Fibroblast of lung (primary cell): ENCODE measurements at regions not wholly inside any gene's neighbourhood (a gene's known extent, or its start where the extent isn't known, plus 50 kb on each side); places are given as distances from the start of the nearest gene placed in this dataset.

ENCODE experiments used
- DNase-seq, 2 donors: peaks; one replicate each; pipeline versions ENCODE4 v3.0.0 to v3.0.0-alpha.2; 2010; ENCODE audit warnings: low read depth in 2 of 2
- H2AFZ ChIP-seq: 2 replicates; pipeline ENCODE4 v1.5.1; 2012; ENCODE audit warnings: low read length, control low read depth, inconsistent platforms
- H3K27ac ChIP-seq: 2 replicates; pipeline ENCODE4 v1.5.1; 2011; ENCODE audit warnings: low read length, control low read depth; ENCODE audit not compliant: insufficient read depth
- H3K27me3 ChIP-seq: 2 replicates; pipeline ENCODE4 v1.5.1; 2011; ENCODE audit warnings: mild to moderate bottlenecking, low read length; ENCODE audit not compliant: control insufficient read depth, insufficient read depth
- H3K36me3 ChIP-seq: 2 replicates; pipeline ENCODE4 v1.5.1; 2011; ENCODE audit warnings: low read length; ENCODE audit not compliant: control insufficient read depth, insufficient read depth
- H3K4me1 ChIP-seq: 2 replicates; pipeline ENCODE4 v1.5.1; 2011; ENCODE audit warnings: low read length; ENCODE audit not compliant: control insufficient read depth, insufficient read depth; ENCODE audit errors: extremely low read depth
- H3K4me2 ChIP-seq: 2 replicates; pipeline ENCODE4 v1.5.1; 2011; ENCODE audit warnings: low read length, control low read depth; ENCODE audit not compliant: insufficient read depth; ENCODE audit errors: extremely low read depth
- H3K4me3 ChIP-seq, 4 experiments: fragments of 200-600 bp in 1 of 4; sonication (generic) in 1 of 4; replicated peaks in 1 of 4; 2 replicates each; pipeline ENCODE4 v1.5.1; 2011 to 2016; ENCODE audit warnings: low read length in 4 of 4, low read depth in 3 of 4, mild to moderate bottlenecking in 3 of 4, control low read depth in 2 of 4, inconsistent platforms in 1 of 4, mixed read lengths in 1 of 4; ENCODE audit not compliant: insufficient read depth in 1 of 4; ENCODE audit errors: control extremely low read depth in 1 of 4
- H3K79me2 ChIP-seq: 2 replicates; pipeline ENCODE4 v1.5.1; 2012; ENCODE audit warnings: mild to moderate bottlenecking, low read length, inconsistent platforms; ENCODE audit not compliant: control insufficient read depth, insufficient read depth
- H3K9ac ChIP-seq: 2 replicates; pipeline ENCODE4 v1.5.1; 2011; ENCODE audit warnings: mild to moderate bottlenecking, low read length, control low read depth; ENCODE audit not compliant: insufficient read depth
- H3K9me3 ChIP-seq: 2 replicates; pipeline ENCODE4 v1.5.1; 2012; ENCODE audit warnings: low read depth, low read length; ENCODE audit not compliant: control insufficient read depth, insufficient read depth
- H4K20me1 ChIP-seq: 2 replicates; pipeline ENCODE4 v1.5.1; 2011; ENCODE audit warnings: low read length; ENCODE audit not compliant: control insufficient read depth, insufficient read depth; ENCODE audit errors: extremely low read depth
- EZH2 ChIP-seq: IDR thresholded peaks from 2 replicates; pipeline ENCODE4 v1.5.1; 2012; ENCODE audit warnings: low read length, control low read depth, mild to moderate bottlenecking; ENCODE audit errors: missing control alignments
- TF ChIP-seq, protein P1 (sequence below), 2 donors: IDR thresholded peaks in 1 of 2; conservative IDR thresholded peaks in 1 of 2; 1 replicate in 1 of 2; 2 replicates in 1 of 2; pipeline ENCODE4 v1.5.1; 2011 to 2012; ENCODE audit warnings: low read length in 2 of 2, control low read depth in 1 of 2, inconsistent platforms in 1 of 2, low read depth in 1 of 2, mild to moderate bottlenecking in 1 of 2

DNA sequence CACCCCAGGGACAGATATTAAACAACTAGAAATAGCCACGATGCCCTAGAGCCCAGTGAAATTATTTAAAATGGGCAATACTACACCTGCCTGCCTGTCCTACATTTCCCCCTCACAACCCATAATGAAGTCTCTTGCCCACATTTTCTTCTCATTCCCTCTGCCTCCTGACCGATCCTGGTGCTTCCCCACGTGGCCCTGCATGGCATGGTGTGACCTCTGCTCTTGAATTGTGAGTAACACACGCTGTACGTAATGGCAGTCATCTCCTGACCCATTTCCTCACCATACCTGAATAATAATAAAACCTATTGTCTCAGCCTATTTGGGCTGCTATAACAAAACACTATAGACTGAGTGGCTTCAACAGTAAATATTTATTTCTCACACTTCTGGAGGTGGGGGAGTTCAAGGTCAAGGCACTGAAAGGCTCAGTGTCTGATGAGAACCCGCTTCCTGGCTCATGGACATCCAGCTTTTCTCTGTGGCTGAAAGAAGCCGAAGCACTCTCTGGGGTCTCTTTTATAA is 77.0 kb upstream of the ENPP6 start:
- H3K79me2 ChIP-seq, result no peaks in the 10 kb centered on the region
- no peak overlapping the region for H2AFZ ChIP-seq
- H3K4me3 ChIP-seq, result no peak overlapping the region
- no peaks in the 10 kb centered on the region for H3K27me3 ChIP-seq
- TF ChIP-seq, protein P1, sequence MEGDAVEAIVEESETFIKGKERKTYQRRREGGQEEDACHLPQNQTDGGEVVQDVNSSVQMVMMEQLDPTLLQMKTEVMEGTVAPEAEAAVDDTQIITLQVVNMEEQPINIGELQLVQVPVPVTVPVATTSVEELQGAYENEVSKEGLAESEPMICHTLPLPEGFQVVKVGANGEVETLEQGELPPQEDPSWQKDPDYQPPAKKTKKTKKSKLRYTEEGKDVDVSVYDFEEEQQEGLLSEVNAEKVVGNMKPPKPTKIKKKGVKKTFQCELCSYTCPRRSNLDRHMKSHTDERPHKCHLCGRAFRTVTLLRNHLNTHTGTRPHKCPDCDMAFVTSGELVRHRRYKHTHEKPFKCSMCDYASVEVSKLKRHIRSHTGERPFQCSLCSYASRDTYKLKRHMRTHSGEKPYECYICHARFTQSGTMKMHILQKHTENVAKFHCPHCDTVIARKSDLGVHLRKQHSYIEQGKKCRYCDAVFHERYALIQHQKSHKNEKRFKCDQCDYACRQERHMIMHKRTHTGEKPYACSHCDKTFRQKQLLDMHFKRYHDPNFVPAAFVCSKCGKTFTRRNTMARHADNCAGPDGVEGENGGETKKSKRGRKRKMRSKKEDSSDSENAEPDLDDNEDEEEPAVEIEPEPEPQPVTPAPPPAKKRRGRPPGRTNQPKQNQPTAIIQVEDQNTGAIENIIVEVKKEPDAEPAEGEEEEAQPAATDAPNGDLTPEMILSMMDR (conservative IDR thresholded peaks at IDR 0.05 in 1 of 2, IDR thresholded peaks at IDR 0.05 in 1 of 2; ENCODE audit: low read depth in 1 of 2, low read length in 2 of 2), result no peak
- no peak for TF ChIP-seq EZH2
- H3K9ac ChIP-seq, result no peak overlapping the region
- DNase-seq, result no peak
- no peaks in the 10 kb centered on the region for H4K20me1 ChIP-seq
- H3K36me3 ChIP-seq, result no peaks in the 10 kb centered on the region
- H3K4me2 ChIP-seq, result no peak overlapping the region
- no peaks in the 10 kb centered on the region for H3K9me3 ChIP-seq
- H3K27ac ChIP-seq, result no peak overlapping the region
- no peaks in the 10 kb centered on the region for H3K4me1 ChIP-seq

DNA sequence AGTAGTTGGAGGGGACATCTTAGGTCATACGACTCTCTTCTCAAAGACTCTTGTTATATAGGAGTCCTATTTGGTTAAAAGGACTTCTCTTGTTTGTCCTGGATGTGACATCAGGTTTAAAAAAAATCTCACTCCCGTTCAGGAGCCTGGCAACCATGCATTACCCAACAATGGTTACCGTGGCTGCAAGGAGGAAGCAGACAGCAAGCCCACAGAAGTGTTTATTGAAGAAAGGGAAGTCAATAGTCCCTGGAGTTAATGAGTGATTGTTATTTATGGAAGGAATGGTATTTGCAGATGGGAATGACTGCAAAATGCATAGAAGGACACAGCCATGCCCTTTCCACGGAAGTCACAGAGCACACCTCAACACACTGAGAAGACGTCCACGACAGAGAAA is 75.9 kb upstream of the ENPP6 start:
- no peak overlapping the region for H3K27ac ChIP-seq
- H3K79me2 ChIP-seq, result no peaks in the 10 kb centered on the region
- no peaks in the 10 kb centered on the region for H3K27me3 ChIP-seq
- H3K36me3 ChIP-seq, result no peaks in the 10 kb centered on the region
- TF ChIP-seq, protein P1 (conservative IDR thresholded peaks at IDR 0.05 in 1 of 2, IDR thresholded peaks at IDR 0.05 in 1 of 2; ENCODE audit: low read depth in 1 of 2, low read length in 2 of 2), result no peak
- TF ChIP-seq EZH2, result no peak
- no peak for DNase-seq
- no peaks in the 10 kb centered on the region for H3K9me3 ChIP-seq
- H3K4me1 ChIP-seq, result no peaks in the 10 kb centered on the region
- H2AFZ ChIP-seq, result no peak overlapping the region
- H3K4me2 ChIP-seq, result no peak overlapping the region
- no peak overlapping the region for H3K4me3 ChIP-seq
- H3K9ac ChIP-seq, result no peak overlapping the region
- H4K20me1 ChIP-seq, result no peaks in the 10 kb centered on the region

GRCh38 chr4:184292877-184293276 is 75.2 kb upstream of the ENPP6 start:
- Histone ChIP-seq H2AFZ (no peak overlapping the region), H3K4me1 (peaks cover under 1% of the 10 kb centered on the region), H3K27ac (no peak overlapping the region), H4K20me1 (no peaks in the 10 kb centered on the region), H3K79me2 (no peaks in the 10 kb centered on the region), H3K36me3 (no peaks in the 10 kb centered on the region), H3K4me2 (no peak overlapping the region), H3K9ac (no peak overlapping the region), H3K9me3 (no peaks in the 10 kb centered on the region), H3K27me3 (no peaks in the 10 kb centered on the region), H3K4me3 (no peak overlapping the region)
- no peak for DNase-seq
- TF ChIP-seq, protein P1 (conservative IDR thresholded peaks at IDR 0.05 in 1 of 2, IDR thresholded peaks at IDR 0.05 in 1 of 2; ENCODE audit: low read depth in 1 of 2, low read length in 2 of 2), result no peak
- no peak for TF ChIP-seq EZH2
